Kidney (tissue), 13 donors: ENCODE measurements at regions not wholly inside any gene's neighbourhood (a gene's known extent, or its start where the extent isn't known, plus 50 kb on each side); places are given as distances from the start of the nearest gene placed in this dataset.
"Not testable (repeated sequence)": the region's sequence is repeated elsewhere in the genome, so short reads cannot be mapped to it uniquely, and the experiment has no call there.

Experiments used
- DNase-seq, 5 donors: peaks; one replicate each; pipeline ENCODE4 v3.0.0-alpha.2; 2013 to 2020
- FAIRE-seq: peaks from 2 replicates; lab custom pipeline; 2012; peaks lifted over from hg19 to GRCh38; lab: Jason Lieb, UNC
- H3K27ac ChIP-seq, 2 donors: one replicate each; pipeline ENCODE4 v1.7.0; 2013; ENCODE audit warnings: low read depth in 2 of 2, low read length in 2 of 2, inconsistent platforms in 1 of 2
- H3K27me3 ChIP-seq: one replicate; pipeline ENCODE4 v1.7.1; 2013; ENCODE audit warnings: low read length, inconsistent platforms; ENCODE audit not compliant: control insufficient read depth, insufficient read depth
- H3K36me3 ChIP-seq, 3 donors: one replicate each; pipeline versions ENCODE4 v1.7.0 to v1.7.1; 2013; ENCODE audit warnings: low read length in 3 of 3, control low read depth in 1 of 3, inconsistent platforms in 1 of 3; ENCODE audit not compliant: insufficient read depth in 3 of 3, control insufficient read depth in 2 of 3
- H3K4me1 ChIP-seq, 3 donors: one replicate each; pipeline versions ENCODE4 v1.7.0 to v1.7.1; 2013; ENCODE audit warnings: low read length in 3 of 3, inconsistent platforms in 1 of 3, low read depth in 1 of 3; ENCODE audit not compliant: control insufficient read depth in 2 of 3, insufficient read depth in 2 of 3
- H3K4me3 ChIP-seq, 3 donors: one replicate each; pipeline versions ENCODE4 v1.7.0 to v1.8.1; 2013; ENCODE audit warnings: low read length in 3 of 3, control low read depth in 1 of 3, inconsistent platforms in 1 of 3
- H3K9ac ChIP-seq, 3 donors: one replicate each; pipeline versions ENCODE4 v1.7.0 to v1.7.1; 2013; ENCODE audit warnings: low read length in 3 of 3, control low read depth in 1 of 3, inconsistent platforms in 1 of 3
- H3K9me3 ChIP-seq, 3 donors: one replicate each; pipeline versions ENCODE4 v1.7.0 to v1.7.1; 2013; ENCODE audit warnings: low read length in 3 of 3, control low read depth in 1 of 3, inconsistent platforms in 1 of 3; ENCODE audit not compliant: control insufficient read depth in 2 of 3, insufficient read depth in 1 of 3
- intact Hi-C: fragments of 100-400 bp; cut with DNase I; formaldehyde crosslinking; loops from one replicate; pipeline ENCODE4 v1.11.1; 2022
- TF ChIP-seq, protein P1 (sequence below): IDR thresholded peaks from 3 replicates; pipeline ENCODE4 v1.5.1; 2012; ENCODE audit warnings: mild to moderate bottlenecking, moderate library complexity, borderline replicate concordance; ENCODE audit not compliant: insufficient read depth; ENCODE audit errors: extremely low read depth
- donor health status: control.
- donor health status: control.
- donor health status: control.
- donor health status: control.
- donor health status: control.
- donor health status: DM: yes; HTN: yes; CAD: no.
- donor health status: Normal renal cell carcinoma (clear cell type).

DNA sequence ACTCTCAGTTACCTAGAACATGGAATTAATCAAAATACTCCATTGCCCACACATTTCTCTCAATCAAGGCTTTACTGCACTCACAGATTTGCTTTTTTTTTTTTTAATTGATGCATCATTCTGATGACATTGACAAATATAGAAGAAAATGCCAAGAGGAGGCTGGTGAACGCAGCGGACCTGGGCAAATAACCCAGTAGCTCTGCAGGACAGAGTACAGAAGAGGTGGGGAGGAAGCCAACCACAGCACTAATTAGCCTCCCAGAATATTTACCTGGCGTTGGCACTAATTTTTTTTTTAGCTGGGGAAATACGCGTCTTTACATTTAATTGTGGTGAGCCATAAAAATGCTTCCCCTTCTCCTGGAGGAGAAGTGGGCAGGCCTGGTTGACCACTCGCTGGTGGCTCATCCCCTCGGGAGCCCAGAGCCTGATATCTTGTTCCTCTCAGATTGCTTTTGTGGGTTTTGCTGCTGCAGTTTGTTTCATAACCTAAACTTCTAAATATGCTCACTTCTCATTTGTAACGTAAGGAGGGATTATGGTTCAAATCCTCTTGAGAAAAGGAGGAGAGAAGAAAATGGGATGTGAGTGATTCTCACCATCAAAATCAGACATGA, 165.8 kb upstream of the EPB41L3 start:
- Histone ChIP-seq H3K4me1 (no peaks in the 10 kb centered on the region), H3K36me3 (no peaks in the 10 kb centered on the region), H3K27me3 (no peaks in the 10 kb centered on the region), H3K9me3 (no peaks in the 10 kb centered on the region), H3K27ac (no peak overlapping the region), H3K9ac (no peak overlapping the region), H3K4me3 (no peak overlapping the region)
- TF ChIP-seq, protein P1, sequence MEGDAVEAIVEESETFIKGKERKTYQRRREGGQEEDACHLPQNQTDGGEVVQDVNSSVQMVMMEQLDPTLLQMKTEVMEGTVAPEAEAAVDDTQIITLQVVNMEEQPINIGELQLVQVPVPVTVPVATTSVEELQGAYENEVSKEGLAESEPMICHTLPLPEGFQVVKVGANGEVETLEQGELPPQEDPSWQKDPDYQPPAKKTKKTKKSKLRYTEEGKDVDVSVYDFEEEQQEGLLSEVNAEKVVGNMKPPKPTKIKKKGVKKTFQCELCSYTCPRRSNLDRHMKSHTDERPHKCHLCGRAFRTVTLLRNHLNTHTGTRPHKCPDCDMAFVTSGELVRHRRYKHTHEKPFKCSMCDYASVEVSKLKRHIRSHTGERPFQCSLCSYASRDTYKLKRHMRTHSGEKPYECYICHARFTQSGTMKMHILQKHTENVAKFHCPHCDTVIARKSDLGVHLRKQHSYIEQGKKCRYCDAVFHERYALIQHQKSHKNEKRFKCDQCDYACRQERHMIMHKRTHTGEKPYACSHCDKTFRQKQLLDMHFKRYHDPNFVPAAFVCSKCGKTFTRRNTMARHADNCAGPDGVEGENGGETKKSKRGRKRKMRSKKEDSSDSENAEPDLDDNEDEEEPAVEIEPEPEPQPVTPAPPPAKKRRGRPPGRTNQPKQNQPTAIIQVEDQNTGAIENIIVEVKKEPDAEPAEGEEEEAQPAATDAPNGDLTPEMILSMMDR: no peak
- DNase-seq: no peak
- no peak for FAIRE-seq
- intact Hi-C loops: no loop called here

GRCh38 chr18:5707586-5707985, 163.8 kb upstream of the EPB41L3 start:
- Histone ChIP-seq H3K4me1 (no peaks in the 10 kb centered on the region), H3K27me3 (no peaks in the 10 kb centered on the region), H3K9ac (no peak overlapping the region), H3K9me3 (no peaks in the 10 kb centered on the region), H3K27ac (no peak overlapping the region), H3K36me3 (no peaks in the 10 kb centered on the region), H3K4me3 (no peak overlapping the region)
- FAIRE-seq (no peak), DNase-seq (no peak)
- intact Hi-C loops: no loop called here
- TF ChIP-seq, protein P1: no peak

GRCh38 chr18:5705393-5705792, 161.6 kb upstream of the EPB41L3 start:
- FAIRE-seq (no peak), DNase-seq (no peak)
- Histone ChIP-seq H3K36me3 (no peaks in the 10 kb centered on the region), H3K4me3 (no peak overlapping the region), H3K4me1 (no peaks in the 10 kb centered on the region), H3K27ac (no peak overlapping the region), H3K27me3 (no peaks in the 10 kb centered on the region), H3K9ac (no peak overlapping the region), H3K9me3 (no peaks in the 10 kb centered on the region)
- intact Hi-C loops: no loop called here
- TF ChIP-seq, protein P1: no peak

- Histone ChIP-seq H3K4me1 (no peaks in the 10 kb centered on the region), H3K27me3 (no peaks in the 10 kb centered on the region), H3K9ac (no peak overlapping the region), H3K9me3 (no peaks in the 10 kb centered on the region), H3K4me3 (no peak overlapping the region), H3K27ac (no peak overlapping the region), H3K36me3 (no peaks in the 10 kb centered on the region)
- DNase-seq: no peak
- TF ChIP-seq, protein P1: no peak
- FAIRE-seq: no peak
- intact Hi-C loops: no loop called here
Measured at GRCh38 chr18:5704847-5705246, 161.1 kb upstream of the EPB41L3 start.

DNA sequence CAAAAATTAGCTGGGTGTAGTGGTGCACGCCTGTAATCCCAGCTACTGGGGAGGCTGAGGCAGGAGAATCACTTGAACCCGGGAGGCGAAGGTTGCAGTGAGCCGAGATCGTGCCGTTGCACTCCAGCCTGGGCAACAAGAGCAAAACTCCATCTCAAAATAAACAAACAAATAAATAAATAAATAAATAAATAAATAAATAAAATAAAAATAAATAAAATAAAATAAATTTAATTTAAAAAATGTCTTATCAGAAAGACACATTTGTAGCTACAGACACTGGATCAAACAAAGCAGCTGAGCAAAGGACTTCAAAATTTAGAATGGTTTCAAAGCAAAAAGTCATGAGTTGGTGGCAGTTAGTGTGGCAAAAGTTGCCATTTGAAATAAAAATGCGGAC, 158.2 kb upstream of the EPB41L3 start:
- H3K27ac ChIP-seq, H3K4me1 ChIP-seq, DNase-seq, H3K36me3 ChIP-seq, intact Hi-C loops, FAIRE-seq, H3K27me3 ChIP-seq, H3K9me3 ChIP-seq, H3K9ac ChIP-seq, H3K4me3 ChIP-seq: not testable (repeated sequence)
